Adrenal gland (tissue), 9 donors: ENCODE measurements at regions not wholly inside any gene's neighbourhood (a gene's known extent, or its start where the extent isn't known, plus 50 kb on each side); places are given as distances from the start of the nearest gene placed in this dataset.
"Not testable (repeated sequence)": the region's sequence is repeated elsewhere in the genome, so short reads cannot be mapped to it uniquely, and the experiment has no call there.

Source experiments
- DNase-seq, 7 donors: peaks; one replicate each; pipeline ENCODE4 v3.0.0-alpha.2; 2019 to 2020
- H3K27ac ChIP-seq, 5 donors: fragments of 200-600 bp; sonication (generic) in 4 of 5; 1 replicate in 3 of 5; 2 replicates in 2 of 5; pipeline versions ENCODE4 v1.5.1 to v1.8.0; 2016 to 2020; ENCODE audit warnings: mild to moderate bottlenecking in 1 of 5
- H3K27me3 ChIP-seq: fragments of 200-600 bp; 2 replicates; pipeline ENCODE4 v1.8.0; 2021
- H3K36me3 ChIP-seq, 2 donors: fragments of 200-600 bp; replicated peaks in 1 of 2; 1 replicate in 1 of 2; 2 replicates in 1 of 2; pipeline versions ENCODE4 v1.5.1 to v1.8.0; 2018 to 2022
- H3K4me1 ChIP-seq, 2 donors: fragments of 200-600 bp; replicated peaks in 1 of 2; 1 replicate in 1 of 2; 2 replicates in 1 of 2; pipeline versions ENCODE4 v1.5.1 to v1.8.0; 2018 to 2021
- H3K4me3 ChIP-seq, 4 donors: fragments of 200-600 bp; sonication (generic) in 3 of 4; one replicate each; pipeline ENCODE4 v1.5.1; 2016 to 2018
- H3K9me3 ChIP-seq, 3 donors: fragments of 200-600 bp; sonication (generic) in 1 of 3; replicated peaks in 1 of 3; 1 replicate in 2 of 3; 2 replicates in 1 of 3; pipeline versions ENCODE4 v1.5.1 to v1.8.0; 2016 to 2021
- POLR2A ChIP-seq, 2 donors: fragments of 450-650 bp; IDR thresholded peaks; one replicate each; pipeline ENCODE4 v1.6.1; 2017; ENCODE audit warnings: antibody characterized with exemption in 2 of 2, mild to moderate bottlenecking in 2 of 2, moderate library complexity in 1 of 2
- WGBS, 4 donors: extraction: QIAGEN DNeasy Blood & Tissue Kit in 2 of 4; methylation state at CpG; one replicate each; pipeline versions ENCODE4 v1.1.5 to v1.1.7; 2013 to 2017; 5-methylcytosine and 5-hydroxymethylcytosine counted together
- intact Hi-C, 2 donors: fragments of 100-400 bp; cut with DNase I; formaldehyde crosslinking; loops; one replicate each; pipeline versions ENCODE4 v1.14.1 to v1.15.0; 2022 to 2023
- TF ChIP-seq, protein P1 (sequence below), 6 experiments: fragments of 450-650 bp in 4 of 6; fragments of 200-600 bp in 2 of 6; sonication (generic) in 1 of 6; IDR thresholded peaks; 1 replicate in 5 of 6; 2 replicates in 1 of 6; pipeline versions ENCODE4 v1.5.1 to v1.8.0; 2016 to 2021; ENCODE audit warnings: antibody characterized with exemption in 6 of 6, mild to moderate bottlenecking in 2 of 6, moderate library complexity in 1 of 6
- donor health status: healthy with polysubstance abuse.
- donor health status: Bipolar disorder and iron deficiency.
- donor health status: DM: yes; HTN: yes; CAD: no.
- donor health status: DM: no; HTN: no; CAD: no.
- donor health status: DM: no; HTN: no; CAD: no.

DNA sequence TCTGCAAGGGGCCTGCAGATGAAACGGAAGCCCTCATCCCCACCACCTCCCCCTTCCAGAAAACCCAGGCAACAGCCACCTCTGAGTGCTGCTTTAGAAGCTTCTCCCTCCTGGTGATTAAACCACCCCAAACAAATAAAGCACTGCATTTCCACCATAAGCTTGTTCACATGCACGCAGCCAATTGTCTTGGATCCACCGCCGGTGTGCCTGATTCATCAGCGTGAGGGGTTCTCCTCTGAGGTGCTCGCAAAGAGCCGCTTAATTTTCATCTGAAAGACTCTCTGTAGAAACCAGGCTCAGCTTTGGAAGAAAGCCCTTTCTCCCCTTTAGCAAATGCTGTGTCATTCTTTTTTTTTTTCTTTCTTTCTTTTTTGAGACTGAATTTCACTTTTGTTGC, 155.2 kb upstream of the EEF2KMT start:
- Histone ChIP-seq H3K4me1 (no peaks in the 10 kb centered on the region), H3K27ac (no peak overlapping the region), H3K9me3 (no peaks in the 10 kb centered on the region), H3K27me3 (no peaks in the 10 kb centered on the region), H3K36me3 (no peaks in the 10 kb centered on the region), H3K4me3 (no peak overlapping the region)
- DNase-seq, result no peak
- intact Hi-C loops, result no loop called here
- 31 to 40% (median 34%) methylated on average over 6 to 7 of the region's 7 CpGs for WGBS, 4 donors
- TF ChIP-seq, protein P1, sequence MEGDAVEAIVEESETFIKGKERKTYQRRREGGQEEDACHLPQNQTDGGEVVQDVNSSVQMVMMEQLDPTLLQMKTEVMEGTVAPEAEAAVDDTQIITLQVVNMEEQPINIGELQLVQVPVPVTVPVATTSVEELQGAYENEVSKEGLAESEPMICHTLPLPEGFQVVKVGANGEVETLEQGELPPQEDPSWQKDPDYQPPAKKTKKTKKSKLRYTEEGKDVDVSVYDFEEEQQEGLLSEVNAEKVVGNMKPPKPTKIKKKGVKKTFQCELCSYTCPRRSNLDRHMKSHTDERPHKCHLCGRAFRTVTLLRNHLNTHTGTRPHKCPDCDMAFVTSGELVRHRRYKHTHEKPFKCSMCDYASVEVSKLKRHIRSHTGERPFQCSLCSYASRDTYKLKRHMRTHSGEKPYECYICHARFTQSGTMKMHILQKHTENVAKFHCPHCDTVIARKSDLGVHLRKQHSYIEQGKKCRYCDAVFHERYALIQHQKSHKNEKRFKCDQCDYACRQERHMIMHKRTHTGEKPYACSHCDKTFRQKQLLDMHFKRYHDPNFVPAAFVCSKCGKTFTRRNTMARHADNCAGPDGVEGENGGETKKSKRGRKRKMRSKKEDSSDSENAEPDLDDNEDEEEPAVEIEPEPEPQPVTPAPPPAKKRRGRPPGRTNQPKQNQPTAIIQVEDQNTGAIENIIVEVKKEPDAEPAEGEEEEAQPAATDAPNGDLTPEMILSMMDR (IDR thresholded peaks at IDR 0.05), result no peak
- no peak for TF ChIP-seq POLR2A (IDR thresholded peaks at IDR 0.05)

DNA sequence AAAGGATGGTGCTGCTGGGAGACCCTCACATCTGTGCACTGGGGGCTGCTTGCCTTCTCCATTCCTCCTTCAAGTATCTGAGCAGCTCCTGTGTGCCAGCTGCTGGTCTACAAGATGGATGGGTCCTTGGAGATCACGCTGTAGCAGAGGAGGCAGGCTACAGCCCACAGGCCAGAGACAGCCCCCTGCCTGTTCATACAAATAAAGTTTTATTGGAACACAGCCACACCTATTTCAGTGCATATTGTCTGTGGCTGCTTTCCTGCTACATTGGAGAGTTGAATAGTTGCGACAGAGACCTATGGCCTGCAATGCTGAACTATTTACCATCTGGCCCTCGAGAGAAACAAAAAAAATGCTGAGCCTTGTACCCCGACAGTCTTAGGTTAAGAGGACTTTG, 149.8 kb upstream of the EEF2KMT start:
- intact Hi-C loops, result loop anchor here in 1 of 2 donors (10.0 kb wide), 1 partner anchor 367 kb away; no protein-coding TSS in a partner anchor
- not testable (repeated sequence) for H3K27me3 ChIP-seq, H3K4me3 ChIP-seq, DNase-seq, H3K36me3 ChIP-seq, H3K27ac ChIP-seq, H3K9me3 ChIP-seq, H3K4me1 ChIP-seq
- WGBS, 4 donors, result 42 to 57% (median 52%) methylated on average over 4 of the region's 4 CpGs

DNA sequence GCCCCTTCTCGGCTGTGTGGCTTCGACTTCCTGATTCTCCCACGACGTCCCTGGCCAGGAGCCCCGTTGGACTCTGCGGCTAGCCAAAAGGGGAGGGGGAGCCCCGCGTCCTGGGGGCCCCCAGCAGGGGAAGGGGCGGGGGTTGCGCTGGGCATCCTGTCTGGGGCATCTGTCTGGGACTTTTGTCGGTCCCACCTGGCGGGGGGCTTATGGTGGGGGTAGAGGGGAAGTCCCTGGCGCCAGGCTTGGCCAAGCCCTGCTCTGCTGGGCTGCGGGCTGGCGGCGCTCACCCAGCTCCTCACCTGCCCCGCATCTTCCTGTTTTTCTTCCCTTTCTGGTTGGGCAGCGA, 142.7 kb upstream of the EEF2KMT start:
- H3K27me3 ChIP-seq, H3K9me3 ChIP-seq, H3K4me3 ChIP-seq, H3K27ac ChIP-seq, DNase-seq, H3K36me3 ChIP-seq, H3K4me1 ChIP-seq: not testable (repeated sequence)
- intact Hi-C loops, result loop anchor here in 1 of 2 donors (5.0 to 10.0 kb wide), 2 partner anchors 375 to 1407 kb away; no protein-coding TSS in a partner anchor
- WGBS, 4 donors, result 1 to 2% methylated on average over 13 of the region's 18 CpGs; no CpG with 5 or more reads in 2 of the 4 donors

DNA sequence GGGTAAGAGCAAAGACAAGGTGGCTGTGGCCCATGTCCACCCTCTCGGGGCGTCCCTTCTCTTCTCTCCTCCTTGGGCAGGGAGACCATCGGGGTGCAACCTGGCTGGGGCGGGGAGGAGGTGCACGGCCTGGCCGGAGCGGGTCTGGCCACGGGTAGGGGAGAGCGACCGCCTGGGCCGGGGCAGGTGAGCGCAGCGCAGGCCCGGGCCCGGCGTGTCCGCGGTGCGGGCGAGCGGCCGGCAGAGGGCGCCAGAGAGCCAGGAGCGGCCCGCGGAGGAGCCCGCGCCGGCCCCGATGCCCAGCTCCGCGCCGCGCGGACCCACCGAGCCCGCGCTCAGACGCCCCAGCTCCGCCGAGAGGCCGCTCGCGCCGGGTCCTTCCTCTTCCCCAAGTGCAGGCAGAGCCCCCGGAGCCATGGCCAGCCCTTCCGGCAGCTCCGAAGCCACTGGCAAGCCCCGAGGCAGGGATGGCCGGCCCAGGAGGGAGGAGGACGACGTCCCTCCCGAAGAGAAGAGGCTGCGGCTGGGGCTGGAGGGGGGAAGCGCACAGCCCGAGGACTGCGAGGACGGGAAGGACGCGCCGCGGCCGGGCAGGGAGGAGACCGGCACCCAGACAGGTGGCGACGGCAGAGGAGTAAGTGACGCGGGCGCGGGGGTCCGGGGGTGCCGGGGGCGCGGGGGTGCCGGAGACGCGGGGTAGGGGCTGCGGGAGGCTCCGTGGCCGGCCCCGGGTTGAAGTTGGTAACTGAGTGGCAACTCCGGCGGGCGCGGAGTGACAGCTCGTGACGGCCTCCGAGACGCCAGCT, 142.1 kb upstream of the EEF2KMT start:
- not testable (repeated sequence) for H3K4me3 ChIP-seq, H3K27me3 ChIP-seq, H3K9me3 ChIP-seq, H3K27ac ChIP-seq, H3K36me3 ChIP-seq, H3K4me1 ChIP-seq
- peak in 6 of 7 donors; percentile 21 to 52 (median 38) for DNase-seq
- 1% methylated on average over 23 to 85 of the region's 89 CpGs; no CpG with 5 or more reads in 1 of the 4 donors for WGBS, 4 donors
- intact Hi-C loops, result loop anchor here in 1 of 2 donors (5.0 to 10.0 kb wide), 2 partner anchors 375 to 1408 kb away; no protein-coding TSS in a partner anchor
- TF ChIP-seq, protein P1 (IDR thresholded peaks at IDR 0.05), result peak in 3 of 6 experiments; percentile 54 to 66 (median 58)

DNA sequence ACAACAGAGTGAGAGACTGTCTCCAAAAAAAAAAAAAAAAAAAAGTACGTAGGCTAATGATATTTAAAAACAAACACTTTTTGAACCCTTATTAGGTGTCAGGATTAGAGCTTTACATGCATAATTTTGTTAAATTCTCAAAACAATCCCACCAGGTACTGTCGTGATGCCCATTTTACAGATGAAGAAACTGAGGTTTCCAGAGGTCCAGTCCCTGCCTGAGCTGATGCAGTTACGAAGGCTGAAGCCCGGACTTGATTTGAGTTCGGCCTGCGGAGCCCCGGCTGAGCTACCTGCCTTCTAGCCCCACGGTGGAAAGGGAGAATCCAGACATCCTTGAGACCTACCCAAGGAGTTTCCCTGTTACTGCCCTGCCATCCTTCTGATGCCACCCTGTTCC, 137.5 kb upstream of the EEF2KMT start:
- WGBS, 4 donors, result 69 to 79% (median 77%) methylated on average over 7 to 8 of the region's 8 CpGs
- Histone ChIP-seq H3K27me3 (no peaks in the 10 kb centered on the region), H3K4me3 (no peak overlapping the region), H3K9me3 (no peaks in the 10 kb centered on the region), H3K36me3 (no peaks in the 10 kb centered on the region), H3K4me1 (no peaks in the 10 kb centered on the region), H3K27ac (no peak overlapping the region)
- DNase-seq, result no peak
- TF ChIP-seq, protein P1 (IDR thresholded peaks at IDR 0.05), result no peak
- TF ChIP-seq POLR2A (IDR thresholded peaks at IDR 0.05), result no peak
- intact Hi-C loops, result no loop called here
